ENCODE measurements at regions not wholly inside any gene's neighbourhood (a gene's known extent, or its start where the extent isn't known, plus 50 kb on each side); places are given as distances from the start of the nearest gene placed in this dataset.
A peak's percentile ranks its signal among the peaks of the same experiment; 100 is the strongest.

- Histone ChIP-seq H3K36me3 (no peaks in the 10 kb centered on the region), H3K4me3 (no peak overlapping the region), H3K9me3 (no peaks in the 10 kb centered on the region), H3K27me3 (no peaks in the 10 kb centered on the region), H3K27ac (no peak overlapping the region), H3K4me1 (no peaks in the 10 kb centered on the region)
- DNase-seq (no peak), ATAC-seq (no peak)
- intact Hi-C loops (cut with DNase I) = loop anchor here in 1 of 2 donors (10.0 kb wide), 1 partner anchor 61 kb away; no protein-coding TSS in a partner anchor
- no peak for TF ChIP-seq POLR2A (IDR thresholded peaks at IDR 0.05)
- TF ChIP-seq, protein P1, sequence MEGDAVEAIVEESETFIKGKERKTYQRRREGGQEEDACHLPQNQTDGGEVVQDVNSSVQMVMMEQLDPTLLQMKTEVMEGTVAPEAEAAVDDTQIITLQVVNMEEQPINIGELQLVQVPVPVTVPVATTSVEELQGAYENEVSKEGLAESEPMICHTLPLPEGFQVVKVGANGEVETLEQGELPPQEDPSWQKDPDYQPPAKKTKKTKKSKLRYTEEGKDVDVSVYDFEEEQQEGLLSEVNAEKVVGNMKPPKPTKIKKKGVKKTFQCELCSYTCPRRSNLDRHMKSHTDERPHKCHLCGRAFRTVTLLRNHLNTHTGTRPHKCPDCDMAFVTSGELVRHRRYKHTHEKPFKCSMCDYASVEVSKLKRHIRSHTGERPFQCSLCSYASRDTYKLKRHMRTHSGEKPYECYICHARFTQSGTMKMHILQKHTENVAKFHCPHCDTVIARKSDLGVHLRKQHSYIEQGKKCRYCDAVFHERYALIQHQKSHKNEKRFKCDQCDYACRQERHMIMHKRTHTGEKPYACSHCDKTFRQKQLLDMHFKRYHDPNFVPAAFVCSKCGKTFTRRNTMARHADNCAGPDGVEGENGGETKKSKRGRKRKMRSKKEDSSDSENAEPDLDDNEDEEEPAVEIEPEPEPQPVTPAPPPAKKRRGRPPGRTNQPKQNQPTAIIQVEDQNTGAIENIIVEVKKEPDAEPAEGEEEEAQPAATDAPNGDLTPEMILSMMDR (IDR thresholded peaks at IDR 0.05) = no peak
- 100% methylated on average over 1 of the region's 17 CpGs for WGBS (ENCODE audit: insufficient coverage, low coverage, low lambda C conversion rate, missing lambda C conversion rate)
Measured at GRCh38 chr2:10193276-10193795, 70.8 kb downstream of the RRM2 start.

DNA sequence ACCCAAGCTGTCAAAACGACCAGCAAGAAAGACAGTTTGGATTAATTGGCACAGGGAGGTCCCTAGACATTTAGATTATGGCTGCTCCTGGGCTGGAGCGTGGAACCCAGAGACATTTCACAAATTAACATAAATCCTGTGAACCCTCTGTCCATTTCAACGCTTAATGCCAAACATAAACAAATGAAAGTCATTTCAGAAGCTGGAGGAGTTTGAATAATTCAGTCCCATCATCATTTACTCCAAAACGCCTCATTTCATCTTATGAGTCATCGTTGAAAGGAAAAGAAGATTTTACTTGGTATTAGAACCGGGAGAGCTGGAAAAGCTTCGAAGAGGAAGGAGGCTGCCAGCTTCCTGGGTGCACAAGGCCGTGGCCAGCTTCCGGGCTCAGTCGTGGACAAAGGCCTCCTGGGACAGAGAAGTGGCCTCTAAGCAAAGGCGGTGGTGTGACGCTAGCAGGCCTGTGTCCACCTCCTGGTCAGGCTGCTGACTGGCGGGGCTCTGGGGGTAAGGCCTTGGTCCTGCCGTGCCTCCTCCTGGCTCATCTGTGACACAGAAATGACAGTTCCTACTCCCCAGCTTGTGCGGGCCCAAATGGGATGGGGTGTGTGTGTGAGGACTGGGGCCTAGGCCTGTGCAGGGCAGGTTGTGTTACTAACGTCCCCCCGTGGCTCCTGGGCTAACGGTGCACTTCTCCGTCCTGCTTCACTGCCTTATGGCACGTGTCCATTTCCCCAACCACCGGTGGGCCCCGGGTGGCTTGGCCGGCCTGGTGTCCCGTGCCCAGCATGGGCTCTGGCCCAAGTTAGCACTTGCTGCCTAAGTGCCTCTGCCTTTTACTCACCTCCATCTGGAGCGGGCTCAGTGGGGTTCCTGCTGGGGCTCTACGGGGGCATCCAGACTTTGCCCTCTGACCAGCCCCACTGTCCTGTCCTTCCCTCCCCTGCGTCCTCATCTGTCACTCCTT is 71.6 kb downstream of the RRM2 start:
- Histone ChIP-seq H3K27me3 (no peaks in the 10 kb centered on the region), H3K4me3 (no peak overlapping the region), H3K9me3 (no peaks in the 10 kb centered on the region), H3K27ac (no peak overlapping the region), H3K4me1 (no peaks in the 10 kb centered on the region), H3K36me3 (no peaks in the 10 kb centered on the region)
- 82% methylated on average over 9 of the region's 27 CpGs for WGBS (ENCODE audit: insufficient coverage, low coverage, low lambda C conversion rate, missing lambda C conversion rate)
- no peak for ATAC-seq
- TF ChIP-seq, protein P1 (IDR thresholded peaks at IDR 0.05) = no peak
- no peak for TF ChIP-seq POLR2A (IDR thresholded peaks at IDR 0.05)
- no peak for DNase-seq
- intact Hi-C loops (cut with DNase I) = loop anchor here in 1 of 2 donors (10.0 kb wide), 1 partner anchor 61 kb away; no protein-coding TSS in a partner anchor

DNA sequence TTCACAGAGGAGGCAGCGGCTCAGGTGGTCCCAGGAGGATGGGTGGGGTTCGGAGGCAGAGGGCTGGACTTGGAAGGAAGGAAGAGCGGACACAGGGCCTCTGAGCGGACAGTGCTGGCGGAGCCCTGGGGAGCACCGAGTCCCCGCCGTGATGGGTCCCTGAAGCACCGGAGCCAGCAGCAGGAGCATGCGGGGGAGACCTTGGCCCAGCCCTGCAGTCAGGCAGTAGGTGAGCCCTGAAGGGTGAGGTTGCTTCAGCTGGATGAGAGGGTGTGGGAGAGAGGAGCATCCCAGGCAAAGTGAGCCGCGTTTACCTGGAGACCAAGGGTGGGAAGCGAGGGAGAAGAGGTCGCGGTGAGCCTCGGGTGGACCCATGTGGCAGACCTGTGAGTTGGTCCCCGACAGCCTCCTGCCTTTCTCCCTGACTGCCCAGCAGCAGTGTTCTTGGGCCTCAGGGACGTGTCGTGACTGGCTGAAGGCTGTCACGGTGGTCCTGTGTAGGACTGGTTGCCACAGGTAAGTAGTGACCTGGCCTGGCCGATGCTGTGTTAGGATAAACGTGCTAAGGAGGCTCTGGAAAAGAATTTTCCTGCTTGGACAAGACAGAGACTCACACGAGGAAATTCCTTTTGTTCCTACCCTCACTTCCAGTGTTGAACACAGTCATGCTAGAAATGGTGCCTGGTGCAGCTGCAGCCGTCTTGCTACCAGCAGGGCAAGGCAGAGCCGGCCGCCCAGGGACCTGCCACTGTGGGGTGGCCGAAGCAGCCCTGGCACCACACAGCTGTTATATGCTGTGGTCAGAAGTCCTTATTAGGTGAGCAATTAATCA is 73.0 kb downstream of the RRM2 start:
- Histone ChIP-seq H3K27ac (no peak overlapping the region), H3K4me1 (no peaks in the 10 kb centered on the region), H3K36me3 (no peaks in the 10 kb centered on the region), H3K4me3 (no peak overlapping the region), H3K9me3 (no peaks in the 10 kb centered on the region), H3K27me3 (no peaks in the 10 kb centered on the region)
- intact Hi-C loops (cut with DNase I) = loop anchor here in 1 of 2 donors (10.0 kb wide), 1 partner anchor 59 kb away; no protein-coding TSS in a partner anchor
- WGBS (ENCODE audit: insufficient coverage, low coverage, low lambda C conversion rate, missing lambda C conversion rate) = 100% methylated on average over 3 of the region's 27 CpGs
- DNase-seq = no peak
- no peak for ATAC-seq
- TF ChIP-seq POLR2A (IDR thresholded peaks at IDR 0.05) = no peak
- TF ChIP-seq, protein P1 (IDR thresholded peaks at IDR 0.05) = no peak

DNA sequence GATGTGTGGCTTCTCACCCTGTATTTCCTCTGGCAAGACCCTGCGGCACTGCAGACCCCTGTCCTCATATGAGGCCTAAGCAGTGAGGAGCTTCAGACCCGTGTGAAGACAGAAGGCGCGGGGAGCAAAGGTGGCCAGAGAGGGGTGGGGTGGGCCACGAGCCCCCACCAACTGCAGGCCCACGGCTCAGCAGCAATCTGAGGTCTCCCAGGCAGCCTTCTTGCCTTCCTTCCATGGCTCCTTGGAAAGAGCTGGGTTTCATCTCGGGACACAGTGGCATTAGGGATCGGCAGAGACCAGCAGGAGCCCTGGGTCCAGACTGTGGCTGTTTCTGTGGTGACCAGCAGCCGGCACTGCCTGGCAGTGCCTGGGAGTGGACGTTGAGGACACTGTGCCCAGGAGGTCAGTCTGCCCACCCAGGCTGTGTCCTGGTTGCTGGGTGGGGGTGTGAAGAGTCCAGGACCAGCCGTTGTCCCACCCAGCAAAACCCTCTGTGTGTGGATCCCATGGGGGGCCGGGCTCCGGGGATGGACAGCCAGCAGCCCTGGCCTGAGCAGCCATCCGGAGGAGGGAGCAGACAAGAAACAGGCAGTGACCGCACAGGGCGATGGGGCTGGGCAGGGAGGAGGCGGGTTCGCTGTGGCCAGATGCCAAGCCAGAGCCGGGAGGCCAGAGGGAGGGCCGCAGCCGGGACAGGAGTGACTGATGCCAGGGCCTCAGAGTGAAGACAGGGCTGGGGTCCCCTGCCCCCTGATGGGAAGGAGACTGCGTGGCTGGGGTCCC is 73.8 kb downstream of the RRM2 start:
- ATAC-seq = no peak

More for the DNA sequence above, 73.8 kb downstream of the RRM2 start:
- peak in 1 of 3 donors; percentile 44 for DNase-seq
- no peaks in the 10 kb centered on the region for H3K4me1 ChIP-seq
- WGBS (ENCODE audit: insufficient coverage, low coverage, low lambda C conversion rate, missing lambda C conversion rate) = 85% methylated on average over 7 of the region's 22 CpGs
- no peak overlapping the region for H3K4me3 ChIP-seq
- TF ChIP-seq POLR2A (IDR thresholded peaks at IDR 0.05) = no peak
- H3K36me3 ChIP-seq = no peaks in the 10 kb centered on the region
- H3K9me3 ChIP-seq = no peaks in the 10 kb centered on the region
- no peaks in the 10 kb centered on the region for H3K27me3 ChIP-seq
- intact Hi-C loops (cut with DNase I) = loop anchor here in 1 of 2 donors (10.0 kb wide), 1 partner anchor 58 kb away; no protein-coding TSS in a partner anchor
- no peak overlapping the region for H3K27ac ChIP-seq

All from right lobe of liver (tissue), 6 donors.